Fibroblast of upper back skin (primary cell): ENCODE measurements at regions not wholly inside any gene's neighbourhood (a gene's known extent, or its start where the extent isn't known, plus 50 kb on each side); places are given as distances from the start of the nearest gene placed in this dataset.

Experiments
- DNase-seq: peaks from one replicate; pipeline ENCODE4 v3.0.0-alpha.2; 2013

DNA sequence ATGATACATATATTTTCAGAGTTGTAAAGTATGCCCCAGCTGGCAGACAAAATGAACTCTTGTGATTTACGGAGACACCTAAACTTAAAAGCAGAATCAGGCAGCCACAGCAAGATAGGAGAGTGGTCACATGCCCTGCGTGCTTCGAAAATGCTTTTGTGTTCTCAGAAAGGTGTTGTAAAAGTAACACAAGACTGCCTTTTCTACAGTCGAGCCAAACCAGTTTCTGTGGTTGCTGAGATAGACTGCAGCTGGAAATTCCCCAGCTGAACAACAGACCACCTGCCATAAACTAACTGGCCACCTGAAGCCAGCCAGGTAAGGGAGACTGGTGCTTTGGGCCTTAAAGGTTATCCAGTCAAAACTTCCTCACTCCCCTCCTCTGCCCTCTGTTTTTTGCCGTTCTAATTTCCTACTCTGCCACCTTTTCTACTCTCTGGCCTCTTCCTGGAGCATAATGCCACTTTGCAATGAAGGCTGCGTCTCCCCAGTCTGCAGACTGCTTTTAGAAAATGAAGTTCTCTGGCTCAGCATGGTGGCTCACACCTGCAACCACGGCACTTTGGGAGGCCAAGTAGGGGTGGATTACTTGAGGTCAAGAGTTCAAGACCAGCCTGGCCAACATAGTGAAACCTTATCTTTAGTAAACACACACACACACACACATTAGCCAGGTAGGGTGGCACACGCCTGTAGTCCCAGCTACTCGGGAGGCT lies 381.2 kb upstream of the SLITRK1 start:
- DNase-seq: no peak

DNA sequence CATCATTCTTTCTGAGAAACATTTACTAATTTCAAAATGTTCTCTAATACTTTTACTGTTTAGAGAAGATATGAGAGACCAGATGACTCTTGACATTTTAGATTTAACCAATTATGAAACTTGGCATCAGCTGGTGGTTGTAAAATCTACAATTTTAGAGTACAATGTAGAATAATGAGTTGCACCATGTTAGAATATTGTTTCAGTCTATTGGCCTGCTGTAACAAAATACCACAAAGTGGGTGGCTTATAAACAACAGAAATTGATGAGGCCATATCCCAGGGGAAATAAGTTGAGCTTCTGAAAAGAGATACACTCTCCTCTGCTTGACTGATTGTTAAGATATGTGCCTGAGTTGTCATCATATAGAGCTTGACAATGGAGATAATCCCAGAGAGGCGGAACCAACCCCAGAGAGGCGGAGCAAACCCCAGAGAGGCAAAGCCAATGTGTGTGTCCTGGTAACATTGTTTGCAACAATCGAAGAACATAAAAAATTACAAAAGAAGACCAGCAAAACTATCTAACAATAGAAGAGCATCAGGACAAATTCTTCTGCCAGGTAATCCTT lies 373.0 kb upstream of the SLITRK1 start:
- DNase-seq: no peak

- DNase-seq: no peak
Measured at GRCh38 chr13:84249463-84249862, 367.2 kb upstream of the SLITRK1 start.

DNA sequence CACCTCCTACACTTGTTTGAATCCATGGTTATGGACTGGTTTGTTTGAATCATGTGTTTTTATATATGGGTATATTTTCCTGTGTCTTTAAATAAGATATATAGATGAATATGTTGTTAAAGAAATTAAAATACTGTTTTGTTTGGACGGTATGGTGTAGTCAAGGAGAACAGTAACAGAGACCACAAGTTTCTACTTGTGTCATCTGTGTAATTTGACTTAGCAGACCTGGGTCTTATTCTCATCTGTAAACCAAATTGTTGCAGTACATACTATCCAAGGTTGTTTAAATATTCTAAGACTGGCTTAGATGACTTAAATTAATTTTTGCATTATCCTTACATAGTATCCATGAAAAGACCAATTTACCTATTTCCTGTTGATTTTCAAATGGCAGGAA lies 361.1 kb upstream of the SLITRK1 start:
- DNase-seq: no peak

GRCh38 chr13:84239032-84239431 lies 356.8 kb upstream of the SLITRK1 start:
- DNase-seq: no peak

DNA sequence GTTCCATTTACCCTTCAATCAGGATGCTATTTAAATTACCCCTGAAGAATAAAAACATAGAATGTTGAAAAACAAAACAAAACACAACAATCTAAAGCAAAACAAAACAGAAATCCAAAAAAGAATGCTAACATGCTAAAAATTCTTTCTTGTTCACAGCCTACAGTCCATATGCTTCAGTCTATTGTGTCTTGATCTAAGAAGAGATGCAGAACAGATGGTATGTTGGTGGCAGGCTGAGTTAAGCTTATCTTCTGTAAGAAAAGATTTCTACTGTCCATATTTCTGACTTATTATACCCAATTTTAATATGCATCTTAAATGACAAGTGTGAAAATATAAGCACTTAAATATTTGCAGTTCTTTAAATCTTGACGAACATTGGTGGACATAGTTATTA lies 356.1 kb upstream of the SLITRK1 start:
- no peak for DNase-seq

DNA sequence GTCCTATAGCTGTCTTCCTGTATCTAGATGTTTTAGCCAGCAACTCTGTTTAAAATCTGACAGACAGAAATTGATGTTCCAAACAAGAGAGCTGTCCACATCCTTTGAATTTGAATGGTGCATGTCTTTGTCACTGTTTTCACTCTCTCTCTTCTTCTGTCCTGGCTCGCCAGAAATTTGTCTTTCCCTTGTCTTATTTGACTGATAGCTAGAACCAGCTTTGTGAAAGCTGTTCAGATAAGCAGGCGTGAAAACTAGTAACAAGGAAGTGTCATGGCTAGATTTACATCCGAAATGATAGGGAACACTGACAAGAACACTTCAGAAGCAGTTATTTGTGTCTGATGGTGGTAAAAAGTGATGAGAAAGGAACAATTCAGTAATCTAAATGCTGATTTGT lies 354.9 kb upstream of the SLITRK1 start:
- no peak for DNase-seq

- DNase-seq: no peak
Measured at GRCh38 chr13:84234416-84234815, 352.1 kb upstream of the SLITRK1 start.

DNA sequence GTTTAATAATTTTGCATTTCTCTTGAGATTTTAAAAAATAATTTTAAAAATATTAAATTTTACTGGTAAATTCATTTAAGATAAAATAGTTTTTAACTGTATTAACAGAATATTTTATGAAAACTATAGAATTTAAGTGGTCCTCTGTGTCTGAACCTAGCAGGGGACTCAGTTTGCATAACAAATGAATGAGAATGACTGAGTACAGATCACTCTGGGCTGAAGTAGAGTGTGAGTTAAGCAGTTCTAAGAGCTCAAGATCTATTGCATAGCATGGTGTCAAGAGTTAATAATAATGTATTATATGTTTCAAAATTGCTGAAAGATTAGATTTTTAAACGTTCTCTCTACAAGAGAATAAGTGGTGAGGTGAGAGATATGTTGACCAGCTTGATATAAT lies 348.3 kb upstream of the SLITRK1 start:
- DNase-seq: no peak

- DNase-seq: no peak
Measured at GRCh38 chr13:84211048-84211447, 328.8 kb upstream of the SLITRK1 start.

GRCh38 chr13:84208246-84208910 lies 326.1 kb upstream of the SLITRK1 start:
- peak; percentile 11 for DNase-seq

DNA sequence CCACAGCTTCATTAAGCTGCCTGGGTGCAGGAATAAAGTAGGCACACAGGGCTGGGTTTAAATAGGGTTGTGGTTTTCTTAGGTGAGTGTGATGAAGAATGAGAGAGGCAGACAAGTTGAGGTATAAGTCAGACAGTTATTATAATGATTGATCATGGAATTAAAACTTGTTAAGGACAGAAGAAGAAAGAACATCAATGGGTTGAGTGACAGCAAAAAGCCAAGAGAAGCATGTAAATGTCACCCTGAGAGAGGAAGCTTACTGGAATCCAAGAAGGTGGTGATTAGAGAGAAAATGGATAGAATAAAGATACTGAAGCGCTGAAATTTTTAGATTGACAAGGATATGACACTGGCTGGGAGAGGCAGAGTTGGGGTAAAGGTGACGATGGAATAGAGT lies 325.2 kb upstream of the SLITRK1 start:
- DNase-seq: no peak

DNA sequence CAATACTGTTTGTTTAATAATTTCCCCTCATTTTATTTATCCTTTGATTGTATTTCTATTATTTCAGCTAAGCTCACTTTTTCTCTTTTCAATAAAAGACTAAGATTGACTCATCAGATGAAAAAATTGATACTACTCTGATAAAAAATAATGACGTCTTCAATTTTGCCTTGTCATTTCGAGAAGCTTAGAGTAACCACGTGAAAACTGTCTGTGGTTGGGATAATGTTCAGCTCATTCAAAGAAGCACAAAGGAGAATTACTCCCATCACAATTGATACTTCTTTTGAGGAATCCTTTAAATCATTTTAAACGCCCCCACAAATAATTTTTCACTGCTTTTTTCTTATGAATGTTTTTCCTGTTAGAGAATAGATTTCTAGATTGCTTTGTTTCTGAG lies 318.7 kb upstream of the SLITRK1 start:
- no peak for DNase-seq

- DNase-seq: peak; percentile 94
Measured at GRCh38 chr13:84192125-84192524, 309.9 kb upstream of the SLITRK1 start.

DNA sequence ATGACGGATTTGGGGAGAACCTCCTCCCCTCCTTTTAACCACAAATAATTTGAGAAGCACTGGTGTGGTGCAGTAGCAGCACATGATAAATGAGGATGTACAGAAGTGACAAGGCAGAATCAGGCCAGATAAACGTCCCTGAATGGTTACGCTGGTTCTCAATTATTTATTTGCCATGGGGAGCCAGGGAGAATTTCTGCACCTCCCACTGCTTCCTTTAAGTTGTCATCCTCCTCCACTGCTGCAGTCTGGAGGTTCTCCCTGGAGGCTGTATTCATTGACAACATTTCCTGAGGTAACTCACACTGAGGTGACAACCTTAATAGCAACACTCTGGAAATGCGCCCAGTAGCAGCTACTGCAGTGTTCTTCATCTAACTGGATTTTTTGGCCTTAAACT lies 308.9 kb upstream of the SLITRK1 start:
- DNase-seq: peak; percentile 5

GRCh38 chr13:84187626-84188025 lies 305.4 kb upstream of the SLITRK1 start:
- DNase-seq: no peak

DNA sequence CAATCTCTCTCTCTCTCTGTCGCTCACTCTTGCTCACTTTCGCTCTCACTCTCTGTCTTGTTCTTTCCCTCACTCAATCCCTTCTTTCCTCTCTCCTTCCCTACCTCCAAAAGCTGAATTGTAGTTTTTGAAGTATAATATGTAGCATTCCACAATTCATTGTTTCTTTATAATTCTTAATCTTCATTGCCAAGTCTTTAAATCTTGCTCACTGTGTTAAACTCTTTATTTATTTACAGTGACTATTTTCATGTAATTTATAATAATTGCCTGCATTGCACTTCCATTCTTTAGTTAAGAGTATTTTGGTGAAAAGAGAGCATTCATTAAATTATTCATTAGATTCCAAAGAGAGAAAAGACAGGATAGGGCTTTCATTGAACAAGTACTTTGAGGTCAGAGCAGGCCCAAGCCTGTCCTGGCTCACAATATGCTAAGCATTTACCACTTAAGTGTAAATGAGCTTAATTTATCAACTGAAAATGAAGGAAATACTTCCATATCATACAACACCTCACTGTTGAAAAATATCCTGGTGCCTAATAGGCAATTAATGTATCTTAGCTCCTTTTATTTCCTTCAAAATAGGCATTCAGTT lies 257.4 kb upstream of the SLITRK1 start:
- DNase-seq: no peak

DNA sequence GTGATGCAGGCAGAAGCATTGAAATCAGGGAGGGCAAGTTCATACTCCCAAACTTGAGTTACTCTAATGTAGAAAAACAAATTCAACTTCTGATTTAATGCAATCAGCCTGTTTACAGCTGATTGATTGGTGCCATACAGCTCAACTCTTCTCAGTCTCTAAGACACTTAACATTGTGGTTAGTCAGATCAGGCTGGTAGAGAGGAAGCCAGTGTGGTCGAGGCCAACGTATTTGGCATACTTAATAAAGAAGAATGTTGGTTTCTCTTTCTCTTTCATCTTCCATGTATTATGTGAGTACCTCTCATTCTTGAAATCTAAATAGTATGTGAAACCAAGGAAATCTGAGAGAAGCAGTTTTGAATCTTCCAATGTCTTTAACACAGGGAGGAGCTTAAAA lies 255.0 kb upstream of the SLITRK1 start:
- no peak for DNase-seq

DNA sequence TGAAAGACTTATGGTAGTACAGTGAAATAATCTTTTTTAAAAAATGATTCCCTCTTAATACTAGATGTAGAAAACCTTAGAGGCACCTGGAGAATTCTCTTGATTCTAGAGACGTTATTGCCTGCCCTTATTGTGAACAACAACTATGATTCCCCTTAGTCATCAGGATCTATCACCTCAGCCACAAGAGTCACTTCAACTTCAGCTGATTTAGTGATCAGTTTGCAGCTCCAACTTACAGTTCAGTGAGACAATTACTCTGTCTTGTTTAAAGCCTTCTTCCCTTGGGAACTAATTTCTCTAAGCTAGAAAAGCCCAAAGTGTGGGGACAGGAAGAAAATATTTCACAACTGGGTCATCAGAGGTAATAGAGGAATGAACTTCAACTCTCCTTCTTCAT lies 254.3 kb upstream of the SLITRK1 start:
- DNase-seq: no peak

- no peak for DNase-seq
Measured at GRCh38 chr13:84132491-84132890, 250.2 kb upstream of the SLITRK1 start.

DNA sequence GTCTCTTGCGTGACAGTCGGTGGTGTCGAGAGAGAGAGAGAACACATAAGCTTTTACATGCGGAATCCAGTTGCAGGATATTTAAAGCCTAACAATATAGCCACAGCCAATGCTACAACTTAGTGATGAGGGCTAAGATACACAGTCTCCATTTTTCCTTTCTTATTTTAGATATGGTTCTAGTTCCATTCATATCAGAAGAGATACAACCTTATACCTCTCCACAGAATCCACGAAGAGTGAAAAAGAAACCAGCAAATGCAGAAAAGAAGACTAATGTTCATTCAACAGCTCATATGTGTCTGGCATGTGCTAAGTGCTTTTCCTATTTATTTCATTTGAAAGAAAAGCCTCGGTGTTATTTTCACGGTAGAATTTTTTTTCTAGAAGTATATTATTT lies 249.0 kb upstream of the SLITRK1 start:
- no peak for DNase-seq

DNA sequence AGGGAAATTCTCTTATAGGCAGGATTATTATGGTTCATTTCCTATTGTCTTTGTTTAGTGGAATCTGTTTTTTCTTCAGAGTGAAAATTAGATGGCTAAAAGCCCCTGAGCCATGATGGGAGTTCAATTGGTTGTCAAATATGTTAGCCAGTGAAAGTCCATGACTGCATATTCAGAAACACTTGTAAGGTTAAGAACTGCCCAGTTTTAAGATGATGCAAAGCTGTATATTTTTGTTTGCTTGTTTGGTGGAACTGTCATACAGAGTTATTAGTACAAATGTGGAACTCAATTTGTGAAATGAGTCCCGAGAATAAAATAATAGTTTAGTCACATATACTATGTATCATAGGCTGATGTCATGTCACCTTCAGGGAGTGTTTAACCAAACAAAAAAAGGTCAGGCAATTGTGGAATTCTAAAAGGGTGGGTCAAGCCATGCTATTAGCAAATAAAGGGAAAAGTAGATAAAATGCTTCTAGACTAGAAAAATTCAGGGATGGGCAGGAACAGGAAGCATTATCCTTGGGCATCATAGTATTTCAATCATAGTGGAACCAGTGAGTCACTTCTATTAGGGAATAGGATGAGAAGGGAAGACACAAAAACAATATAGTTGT lies 248.3 kb upstream of the SLITRK1 start:
- no peak for DNase-seq

DNA sequence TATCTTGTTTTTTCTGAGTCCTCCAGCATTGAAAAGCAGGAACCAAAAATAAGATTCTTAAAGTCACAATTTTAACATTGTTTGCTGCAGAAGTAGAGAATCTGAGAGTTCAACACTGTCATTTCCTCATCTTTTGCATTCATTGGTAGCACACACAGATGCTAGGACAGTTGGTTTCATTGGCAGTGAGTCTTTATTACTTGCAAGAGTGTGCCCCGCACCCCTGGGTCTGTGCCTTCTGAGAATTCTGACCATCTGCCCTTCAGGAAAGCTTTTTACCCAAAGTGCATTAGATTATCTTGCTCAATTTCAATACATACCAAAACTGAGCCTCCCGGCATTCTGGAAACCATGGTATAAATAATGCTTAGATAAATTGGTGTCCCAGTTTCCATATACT lies 247.7 kb upstream of the SLITRK1 start:
- no peak for DNase-seq
